SK-N-SH (cell line): ENCODE measurements at regions not wholly inside any gene's neighbourhood (a gene's known extent, or its start where the extent isn't known, plus 50 kb on each side); places are given as distances from the start of the nearest gene placed in this dataset.

Experiments
- CTCF ChIP-seq: fragments of 200-600 bp; sonication (generic); IDR thresholded peaks from 2 replicates; pipeline ENCODE4 v1.6.1; 2017; ENCODE audit warnings: antibody characterized with exemption, mild to moderate bottlenecking, moderate library complexity
- ELF1 ChIP-seq: IDR thresholded peaks from 2 replicates; pipeline ENCODE4 v1.4.0; 2012
- EP300 ChIP-seq, 2 experiments: IDR thresholded peaks; 2 replicates each; pipeline versions ENCODE4 v1.4.0 to v1.6.1; 2012; ENCODE audit warnings: borderline replicate concordance in 1 of 2, low read depth in 1 of 2, low read length in 1 of 2
- FOSL2 ChIP-seq: IDR thresholded peaks from 2 replicates; pipeline ENCODE4 v1.4.0; 2012; ENCODE audit warnings: low read depth, mild to moderate bottlenecking, moderate library complexity, borderline replicate concordance
- MAX ChIP-seq: IDR thresholded peaks from 2 replicates; pipeline ENCODE4 v1.4.0; 2012; ENCODE audit warnings: low read depth
- NFIC ChIP-seq: IDR thresholded peaks from 2 replicates; pipeline ENCODE4 v1.4.0; 2012; ENCODE audit warnings: borderline replicate concordance
- RCOR1 ChIP-seq: fragments of 150-350 bp; IDR thresholded peaks from 2 replicates; pipeline ENCODE4 v1.6.1; 2017; ENCODE audit warnings: antibody characterized with exemption, low read length
- SIN3A ChIP-seq: IDR thresholded peaks from 2 replicates; pipeline ENCODE4 v1.6.1; 2012; ENCODE audit warnings: low read depth, mild to moderate bottlenecking, low read length, moderate library complexity, borderline replicate concordance
- TCF12 ChIP-seq: IDR thresholded peaks from 2 replicates; pipeline ENCODE4 v1.4.0; 2012

GRCh38 chr22:48186146-48186790 is 1423.8 kb downstream of the TBC1D22A start:
- no peak for TF ChIP-seq FOSL2
- no peak for TF ChIP-seq MAX
- TF ChIP-seq EP300 (IDR thresholded peaks at IDR 0.05; ENCODE audit: borderline replicate concordance in 1 of 2, low read depth in 1 of 2, low read length in 1 of 2) = no peak
- TF ChIP-seq CTCF = no peak
- no peak for TF ChIP-seq TCF12
- TF ChIP-seq ELF1 = no peak
- TF ChIP-seq RCOR1 = no peak
- TF ChIP-seq NFIC = no peak
- no peak for TF ChIP-seq SIN3A
